ENCODE measurements at regions not wholly inside any gene's neighbourhood (a gene's known extent, or its start where the extent isn't known, plus 50 kb on each side); places are given as distances from the start of the nearest gene placed in this dataset.

DNA sequence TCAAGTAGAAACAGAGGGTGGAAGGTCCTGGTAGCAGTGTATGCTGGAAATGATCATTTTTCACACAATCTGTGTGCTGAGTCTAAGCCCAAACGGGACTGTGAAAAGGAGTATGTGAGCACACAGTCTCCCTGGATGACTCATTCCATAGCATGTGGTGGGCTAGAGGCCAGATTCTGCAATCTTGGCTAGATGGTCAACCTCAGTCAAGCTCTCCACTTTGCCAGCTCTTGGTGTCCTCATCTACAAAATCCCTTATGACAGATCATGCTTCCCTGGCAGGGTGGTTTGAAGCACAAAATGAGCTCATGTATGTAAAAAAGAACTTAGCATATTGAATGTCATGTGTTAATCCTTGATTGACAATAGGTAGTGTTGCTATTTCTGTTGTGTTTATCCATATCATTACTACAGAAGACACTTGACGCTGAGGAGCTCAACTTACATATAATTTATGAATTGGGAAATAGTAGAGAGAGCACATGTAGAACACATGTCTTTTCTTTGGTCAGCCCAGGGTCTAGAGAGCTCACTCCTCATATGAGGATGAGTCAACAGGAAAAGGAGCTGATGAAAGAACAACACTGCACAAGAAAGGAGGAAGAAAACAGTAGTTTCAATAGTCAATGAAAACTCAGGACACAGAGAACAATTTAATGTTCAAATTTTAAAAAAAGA lies 517.5 kb downstream of the BCL11B start:
- TF ChIP-seq ZNF274 (IDR thresholded peaks at IDR 0.05; ENCODE audit: low read depth, low read length) (no peak), YY1 (IDR thresholded peaks at IDR 0.05; ENCODE audit: insufficient read depth, insufficient read length) (no peak), SUZ12 (IDR thresholded peaks at IDR 0.05; ENCODE audit: extremely low read depth, insufficient read depth, insufficient read length) (no peak)
